ENCODE measurements at regions not wholly inside any gene's neighbourhood (a gene's known extent, or its start where the extent isn't known, plus 50 kb on each side); places are given as distances from the start of the nearest gene placed in this dataset.

GRCh38 chr5:113984928-113985327, 376.9 kb upstream of the KCNN2 start:
- Histone ChIP-seq H3K79me2 (replicated peaks; ENCODE audit: insufficient read depth) (no peaks in the 10 kb centered on the region), H4K20me1 (replicated peaks; ENCODE audit: insufficient read depth) (no peaks in the 10 kb centered on the region), H3K4me2 (no peak overlapping the region), H2AFZ (no peak overlapping the region), H3K9me2 (ENCODE audit: insufficient read depth) (no peaks in the 10 kb centered on the region), H3K27ac (ENCODE audit: low read depth) (no peak overlapping the region), H3K27me3 (ENCODE audit: insufficient read depth) (no peaks in the 10 kb centered on the region), H3K4me3 (no peak overlapping the region), H3K36me3 (ENCODE audit: insufficient read depth) (no peaks in the 10 kb centered on the region), H3K4me1 (ENCODE audit: insufficient read depth) (no peaks in the 10 kb centered on the region), H3F3A (replicated peaks; ENCODE audit: low read depth) (no peaks in the 10 kb centered on the region)
- H3K27me3 Mint-ChIP-seq (ENCODE audit: insufficient read depth, low read depth, poor library complexity): no peaks in the 10 kb centered on the region
- ATAC-seq: no peak
- TF ChIP-seq ETS1 (IDR thresholded peaks at IDR 0.05): no peak
- TF ChIP-seq NANOG (IDR thresholded peaks at IDR 0.05; ENCODE audit: borderline replicate concordance): no peak
- TF ChIP-seq REST (IDR thresholded peaks at IDR 0.05; ENCODE audit: unreplicated experiment): no peak
- TF ChIP-seq EZH2phosphoT487 (IDR thresholded peaks at IDR 0.05; ENCODE audit: unreplicated experiment): no peak
- TF ChIP-seq EZH2 (IDR thresholded peaks at IDR 0.05; ENCODE audit: low read depth, unreplicated experiment): no peak
- no peak for TF ChIP-seq STAT1 (IDR thresholded peaks at IDR 0.05; ENCODE audit: unreplicated experiment)
- TF ChIP-seq POLR2AphosphoS5 (IDR thresholded peaks at IDR 0.05; ENCODE audit: low read depth): no peak
- TF ChIP-seq, protein P1, sequence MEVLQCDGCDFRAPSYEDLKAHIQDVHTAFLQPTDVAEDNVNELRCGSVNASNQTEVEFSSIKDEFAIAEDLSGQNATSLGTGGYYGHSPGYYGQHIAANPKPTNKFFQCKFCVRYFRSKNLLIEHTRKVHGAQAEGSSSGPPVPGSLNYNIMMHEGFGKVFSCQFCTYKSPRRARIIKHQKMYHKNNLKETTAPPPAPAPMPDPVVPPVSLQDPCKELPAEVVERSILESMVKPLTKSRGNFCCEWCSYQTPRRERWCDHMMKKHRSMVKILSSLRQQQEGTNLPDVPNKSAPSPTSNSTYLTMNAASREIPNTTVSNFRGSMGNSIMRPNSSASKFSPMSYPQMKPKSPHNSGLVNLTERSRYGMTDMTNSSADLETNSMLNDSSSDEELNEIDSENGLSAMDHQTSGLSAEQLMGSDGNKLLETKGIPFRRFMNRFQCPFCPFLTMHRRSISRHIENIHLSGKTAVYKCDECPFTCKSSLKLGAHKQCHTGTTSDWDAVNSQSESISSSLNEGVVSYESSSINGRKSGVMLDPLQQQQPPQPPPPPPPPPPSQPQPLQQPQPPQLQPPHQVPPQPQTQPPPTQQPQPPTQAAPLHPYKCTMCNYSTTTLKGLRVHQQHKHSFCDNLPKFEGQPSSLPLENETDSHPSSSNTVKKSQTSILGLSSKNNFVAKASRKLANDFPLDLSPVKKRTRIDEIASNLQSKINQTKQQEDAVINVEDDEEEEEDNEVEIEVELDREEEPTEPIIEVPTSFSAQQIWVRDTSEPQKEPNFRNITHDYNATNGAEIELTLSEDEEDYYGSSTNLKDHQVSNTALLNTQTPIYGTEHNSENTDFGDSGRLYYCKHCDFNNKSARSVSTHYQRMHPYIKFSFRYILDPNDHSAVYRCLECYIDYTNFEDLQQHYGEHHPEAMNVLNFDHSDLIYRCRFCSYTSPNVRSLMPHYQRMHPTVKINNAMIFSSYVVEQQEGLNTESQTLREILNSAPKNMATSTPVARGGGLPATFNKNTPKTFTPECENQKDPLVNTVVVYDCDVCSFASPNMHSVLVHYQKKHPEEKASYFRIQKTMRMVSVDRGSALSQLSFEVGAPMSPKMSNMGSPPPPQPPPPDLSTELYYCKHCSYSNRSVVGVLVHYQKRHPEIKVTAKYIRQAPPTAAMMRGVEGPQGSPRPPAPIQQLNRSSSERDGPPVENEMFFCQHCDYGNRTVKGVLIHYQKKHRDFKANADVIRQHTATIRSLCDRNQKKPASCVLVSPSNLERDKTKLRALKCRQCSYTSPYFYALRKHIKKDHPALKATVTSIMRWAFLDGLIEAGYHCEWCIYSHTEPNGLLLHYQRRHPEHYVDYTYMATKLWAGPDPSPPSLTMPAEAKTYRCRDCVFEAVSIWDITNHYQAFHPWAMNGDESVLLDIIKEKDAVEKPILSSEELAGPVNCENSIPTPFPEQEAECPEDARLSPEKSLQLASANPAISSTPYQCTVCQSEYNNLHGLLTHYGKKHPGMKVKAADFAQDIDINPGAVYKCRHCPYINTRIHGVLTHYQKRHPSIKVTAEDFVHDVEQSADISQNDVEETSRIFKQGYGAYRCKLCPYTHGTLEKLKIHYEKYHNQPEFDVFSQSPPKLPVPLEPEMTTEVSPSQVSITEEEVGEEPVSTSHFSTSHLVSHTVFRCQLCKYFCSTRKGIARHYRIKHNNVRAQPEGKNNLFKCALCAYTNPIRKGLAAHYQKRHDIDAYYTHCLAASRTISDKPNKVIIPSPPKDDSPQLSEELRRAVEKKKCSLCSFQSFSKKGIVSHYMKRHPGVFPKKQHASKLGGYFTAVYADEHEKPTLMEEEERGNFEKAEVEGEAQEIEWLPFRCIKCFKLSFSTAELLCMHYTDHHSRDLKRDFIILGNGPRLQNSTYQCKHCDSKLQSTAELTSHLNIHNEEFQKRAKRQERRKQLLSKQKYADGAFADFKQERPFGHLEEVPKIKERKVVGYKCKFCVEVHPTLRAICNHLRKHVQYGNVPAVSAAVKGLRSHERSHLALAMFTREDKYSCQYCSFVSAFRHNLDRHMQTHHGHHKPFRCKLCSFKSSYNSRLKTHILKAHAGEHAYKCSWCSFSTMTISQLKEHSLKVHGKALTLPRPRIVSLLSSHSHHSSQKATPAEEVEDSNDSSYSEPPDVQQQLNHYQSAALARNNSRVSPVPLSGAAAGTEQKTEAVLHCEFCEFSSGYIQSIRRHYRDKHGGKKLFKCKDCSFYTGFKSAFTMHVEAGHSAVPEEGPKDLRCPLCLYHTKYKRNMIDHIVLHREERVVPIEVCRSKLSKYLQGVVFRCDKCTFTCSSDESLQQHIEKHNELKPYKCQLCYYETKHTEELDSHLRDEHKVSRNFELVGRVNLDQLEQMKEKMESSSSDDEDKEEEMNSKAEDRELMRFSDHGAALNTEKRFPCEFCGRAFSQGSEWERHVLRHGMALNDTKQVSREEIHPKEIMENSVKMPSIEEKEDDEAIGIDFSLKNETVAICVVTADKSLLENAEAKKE (CRISPR knock-in tag; IDR thresholded peaks at IDR 0.05): no peak
- TF ChIP-seq CREB1 (CRISPR knock-in tag; IDR thresholded peaks at IDR 0.05; ENCODE audit: low read depth): no peak
- TF ChIP-seq ZNF331 (CRISPR knock-in tag; IDR thresholded peaks at IDR 0.05; ENCODE audit: low read depth): no peak
- TF ChIP-seq, protein P2, sequence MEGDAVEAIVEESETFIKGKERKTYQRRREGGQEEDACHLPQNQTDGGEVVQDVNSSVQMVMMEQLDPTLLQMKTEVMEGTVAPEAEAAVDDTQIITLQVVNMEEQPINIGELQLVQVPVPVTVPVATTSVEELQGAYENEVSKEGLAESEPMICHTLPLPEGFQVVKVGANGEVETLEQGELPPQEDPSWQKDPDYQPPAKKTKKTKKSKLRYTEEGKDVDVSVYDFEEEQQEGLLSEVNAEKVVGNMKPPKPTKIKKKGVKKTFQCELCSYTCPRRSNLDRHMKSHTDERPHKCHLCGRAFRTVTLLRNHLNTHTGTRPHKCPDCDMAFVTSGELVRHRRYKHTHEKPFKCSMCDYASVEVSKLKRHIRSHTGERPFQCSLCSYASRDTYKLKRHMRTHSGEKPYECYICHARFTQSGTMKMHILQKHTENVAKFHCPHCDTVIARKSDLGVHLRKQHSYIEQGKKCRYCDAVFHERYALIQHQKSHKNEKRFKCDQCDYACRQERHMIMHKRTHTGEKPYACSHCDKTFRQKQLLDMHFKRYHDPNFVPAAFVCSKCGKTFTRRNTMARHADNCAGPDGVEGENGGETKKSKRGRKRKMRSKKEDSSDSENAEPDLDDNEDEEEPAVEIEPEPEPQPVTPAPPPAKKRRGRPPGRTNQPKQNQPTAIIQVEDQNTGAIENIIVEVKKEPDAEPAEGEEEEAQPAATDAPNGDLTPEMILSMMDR (conservative IDR thresholded peaks at IDR 0.05; ENCODE audit: low read depth in 2 of 2): no peak
- TF ChIP-seq JUNB (IDR thresholded peaks at IDR 0.05; ENCODE audit: unreplicated experiment): no peak
- no peak for TF ChIP-seq ZNF114 (CRISPR knock-in tag; IDR thresholded peaks at IDR 0.05)
- 0 out of 3 replicates have a peak, but pooled peaks cover 3% of the 10 kb centered on the region for H3K4me1 Mint-ChIP-seq
- H3K4me3 Mint-ChIP-seq: no peak overlapping the region
- no peak for DNase-seq (ENCODE audit: low spot score)
- H3K9me3 Mint-ChIP-seq: no peaks in the 10 kb centered on the region
- H3K36me3 Mint-ChIP-seq (ENCODE audit: low read depth): no peaks in the 10 kb centered on the region
- H3K27ac Mint-ChIP-seq: no peak overlapping the region
